HCT116 (cell line): ENCODE measurements at regions not wholly inside any gene's neighbourhood (a gene's known extent, or its start where the extent isn't known, plus 50 kb on each side); places are given as distances from the start of the nearest gene placed in this dataset.

ENCODE experiments used
- ATAC-seq: fragments of 200-7000 bp; cut with Tn5 transposase; 2 replicates; pipeline ENCODE4 v1.9.1; 2020; ENCODE audit warnings: mild to moderate bottlenecking, moderate library complexity
- BruUV-seq: library from RNA; stranded (reverse); fragments of 400-500 nt; replicated peaks from 2 replicates; lab custom pipeline; 2021; lab: Mats Ljungman, UMichigan
- CTCF ChIA-PET: fragments of 300-600 bp; sonication (Branson Sonifier 250); formaldehyde crosslinking; loops from one replicate; lab custom pipeline; 2021; ENCODE audit warnings: antibody characterized with exemption; lab: Charles Lee
- POLR2A ChIA-PET: fragments of 300-600, 350-600 bp; sonication (Branson Sonifier 250); formaldehyde crosslinking; loops from one replicate; lab custom pipeline; 2021; ENCODE audit warnings: antibody characterized with exemption; lab: Charles Lee
- RAD21 ChIA-PET, 2 experiments: fragments of 300-600 bp; sonication (Branson Sonifier 250); formaldehyde crosslinking; loops; one replicate each; lab custom pipeline; 2023; ENCODE audit warnings: low total read pairs in 2 of 2; ENCODE audit not compliant: uncharacterized antibody in 2 of 2, unreplicated experiment in 2 of 2, low non-redundant PET in 1 of 2; lab: Charles Lee
- DNase-seq: peaks from one replicate; pipeline ENCODE4 v3.0.0-alpha.2; 2010; ENCODE audit warnings: low read depth, low spot score
- H2AFZ ChIP-seq: fragments of 200-600 bp; shearing (Covaris generic), sonication (generic); 2 replicates; pipeline ENCODE4 v1.6.1; 2017; ENCODE audit warnings: low read depth, mixed run types, mixed read lengths, antibody characterized with exemption, low read length; ENCODE audit not compliant: poor library complexity, severe bottlenecking
- H3K27ac ChIP-seq: 2 replicates; pipeline ENCODE4 v1.5.1; 2012; ENCODE audit warnings: low read depth, low read length
- H3K27me3 ChIP-seq: fragments of 200-600 bp; sonication (generic); 2 replicates; pipeline ENCODE4 v1.6.1; 2016; ENCODE audit warnings: mixed run types, low read length, mixed read lengths; ENCODE audit not compliant: insufficient read depth
- H3K36me3 ChIP-seq, 2 experiments: fragments of 200-500 bp in 1 of 2; fragments of 200-600 bp in 1 of 2; sonication (Bioruptor generic) in 1 of 2; sonication (generic) in 1 of 2; 2 replicates each; pipeline versions ENCODE4 v1.5.1 to v1.6.1; 2014 to 2016; ENCODE audit warnings: low read length in 2 of 2, inconsistent platforms in 1 of 2, mixed read lengths in 1 of 2, mixed run types in 1 of 2; ENCODE audit not compliant: insufficient read depth in 2 of 2, control insufficient read depth in 1 of 2
- H3K4me1 ChIP-seq, 2 experiments: fragments of 200-600 bp in 1 of 2; sonication (generic) in 1 of 2; 2 replicates each; pipeline versions ENCODE4 v1.5.1 to v1.6.1; 2012 to 2017; ENCODE audit warnings: low read length in 2 of 2, inconsistent platforms in 1 of 2, mild to moderate bottlenecking in 1 of 2, mixed read lengths in 1 of 2, mixed run types in 1 of 2, moderate library complexity in 1 of 2; ENCODE audit not compliant: insufficient read depth in 2 of 2, control insufficient read depth in 1 of 2
- H3K4me2 ChIP-seq: fragments of 200-600 bp; sonication (generic); 2 replicates; pipeline ENCODE4 v1.6.1; 2017; ENCODE audit warnings: mixed run types, low read length, mixed read lengths
- H3K4me3 ChIP-seq, 2 experiments: fragments of 200-600 bp in 1 of 2; sonication (generic) in 1 of 2; replicated peaks in 1 of 2; 2 replicates each; pipeline ENCODE4 v1.5.1; 2011 to 2016; ENCODE audit warnings: low read length in 2 of 2, control low read depth in 1 of 2, low read depth in 1 of 2, mild to moderate bottlenecking in 1 of 2, mixed read lengths in 1 of 2, mixed run types in 1 of 2
- H3K79me2 ChIP-seq: fragments of 200-600 bp; sonication (generic); 2 replicates; pipeline ENCODE4 v1.6.1; 2017; ENCODE audit warnings: mild to moderate bottlenecking, mixed run types, low read length, moderate library complexity, mixed read lengths; ENCODE audit not compliant: insufficient read depth
- H3K9ac ChIP-seq: fragments of 200-600 bp; sonication (generic); 2 replicates; pipeline ENCODE4 v1.6.1; 2016; ENCODE audit warnings: low read length, mixed read lengths
- H3K9me2 ChIP-seq: fragments of 200-600 bp; sonication (generic), shearing (Covaris generic); 2 replicates; pipeline ENCODE4 v1.6.1; 2017; ENCODE audit warnings: mixed run types, mild to moderate bottlenecking, moderate library complexity; ENCODE audit not compliant: insufficient read depth
- H3K9me3 ChIP-seq, 2 experiments: fragments of 200-500 bp in 1 of 2; fragments of 200-600 bp in 1 of 2; sonication (Bioruptor generic) in 1 of 2; sonication (generic) in 1 of 2; 2 replicates each; pipeline ENCODE4 v1.6.1; 2014 to 2017; ENCODE audit warnings: low read length in 2 of 2, mixed read lengths in 2 of 2, inconsistent platforms in 1 of 2, low read depth in 1 of 2, mild to moderate bottlenecking in 1 of 2, mixed run types in 1 of 2, moderate library complexity in 1 of 2; ENCODE audit not compliant: control insufficient read depth in 1 of 2, insufficient read depth in 1 of 2
- H4K20me1 ChIP-seq: fragments of 200-600 bp; sonication (generic), shearing (Covaris generic); 2 replicates; pipeline ENCODE4 v1.6.1; 2017; ENCODE audit warnings: mixed run types, mild to moderate bottlenecking, moderate library complexity; ENCODE audit not compliant: insufficient read depth
- ATF3 ChIP-seq: IDR thresholded peaks from 2 replicates; pipeline ENCODE4 v1.6.1; 2012
- CEBPB ChIP-seq: IDR thresholded peaks from 2 replicates; pipeline ENCODE4 v1.6.1; 2012; ENCODE audit warnings: low read depth
- CTCF ChIP-seq, 3 experiments: fragments of 200-600 bp in 1 of 3; sonication (generic) in 1 of 3; IDR thresholded peaks in 2 of 3; conservative IDR thresholded peaks in 1 of 3; 2 replicates each; pipeline ENCODE4 v1.5.1; 2012 to 2017; ENCODE audit warnings: low read depth in 2 of 3, low read length in 2 of 3, antibody characterized with exemption in 1 of 3, borderline replicate concordance in 1 of 3, control low read depth in 1 of 3, mild to moderate bottlenecking in 1 of 3, mixed read lengths in 1 of 3, mixed run types in 1 of 3, moderate library complexity in 1 of 3; ENCODE audit not compliant: insufficient read depth in 1 of 3
- EGR1 ChIP-seq: IDR thresholded peaks from 2 replicates; pipeline ENCODE4 v1.6.1; 2012; ENCODE audit warnings: low read depth
- ELF1 ChIP-seq: IDR thresholded peaks from 2 replicates; pipeline ENCODE4 v1.6.1; 2012; ENCODE audit warnings: low read depth, borderline replicate concordance
- EZH2 ChIP-seq: fragments of 200-600 bp; sonication (generic); IDR thresholded peaks from 2 replicates; pipeline ENCODE4 v1.6.1; 2017; ENCODE audit warnings: antibody characterized with exemption, mixed run types
- FOSL1 ChIP-seq: IDR thresholded peaks from 2 replicates; pipeline ENCODE4 v1.6.1; 2012; ENCODE audit warnings: low read depth
- MAX ChIP-seq: IDR thresholded peaks from 2 replicates; pipeline ENCODE4 v1.6.1; 2012
- POLR2A ChIP-seq: IDR thresholded peaks from 2 replicates; pipeline ENCODE4 v1.7.0; 2011; ENCODE audit warnings: borderline replicate concordance; ENCODE audit not compliant: insufficient read depth, insufficient read length; ENCODE audit errors: extremely low read depth
- RAD21 ChIP-seq: IDR thresholded peaks from 2 replicates; pipeline ENCODE4 v1.6.1; 2012; ENCODE audit warnings: low read depth, mild to moderate bottlenecking
- REST ChIP-seq: IDR thresholded peaks from 2 replicates; pipeline ENCODE4 v1.6.1; 2012; ENCODE audit warnings: low read depth
- SIN3A ChIP-seq: IDR thresholded peaks from 2 replicates; pipeline ENCODE4 v1.6.1; 2012; ENCODE audit warnings: low read depth
- SP1 ChIP-seq: IDR thresholded peaks from 2 replicates; pipeline ENCODE4 v1.6.1; 2012; ENCODE audit warnings: low read depth
- SRF ChIP-seq: IDR thresholded peaks from 2 replicates; pipeline ENCODE4 v1.6.1; 2012; ENCODE audit warnings: low read depth
- YY1 ChIP-seq: IDR thresholded peaks from 2 replicates; pipeline ENCODE4 v1.6.1; 2011; ENCODE audit warnings: low read length, low read depth, moderate library complexity, mild to moderate bottlenecking; ENCODE audit not compliant: insufficient replicate concordance; ENCODE audit errors: extremely low read depth
- ZBTB33 ChIP-seq: IDR thresholded peaks from 2 replicates; pipeline ENCODE4 v1.6.1; 2011; ENCODE audit warnings: mild to moderate bottlenecking, low read length, moderate library complexity; ENCODE audit not compliant: insufficient replicate concordance; ENCODE audit errors: extremely low read depth
- ZFX ChIP-seq: fragments of 450-650 bp; IDR thresholded peaks from 2 replicates; pipeline ENCODE4 v1.6.1; 2017
- ZNF274 ChIP-seq: fragments of 200-500 bp; sonication (Bioruptor generic); IDR thresholded peaks from 2 replicates; pipeline ENCODE4 v1.6.1; 2014; ENCODE audit warnings: mild to moderate bottlenecking, low read depth, low read length, inconsistent platforms
- intact Hi-C: fragments of 100-400 bp; cut with micrococcal nuclease; formaldehyde crosslinking; loops from 2 replicates; pipeline ENCODE4 v1.10.0; 2022

GRCh38 chr2:228549441-228550007, 368.0 kb upstream of the SPHKAP start:
- ATAC-seq (no peak), DNase-seq (no peak)
- H3K79me2 ChIP-seq: no peaks in the 10 kb centered on the region
- no peak for TF ChIP-seq EGR1
- no peak for TF ChIP-seq ZFX
- no peak for TF ChIP-seq CEBPB
- TF ChIP-seq FOSL1: no peak
- no peak for TF ChIP-seq ZNF274
- no peak for TF ChIP-seq REST
- TF ChIP-seq SP1: no peak
- TF ChIP-seq ZBTB33: no peak
- TF ChIP-seq EZH2: no peak
- TF ChIP-seq SRF: no peak
- no peak for TF ChIP-seq YY1
- no peak for TF ChIP-seq CTCF (IDR thresholded peaks at IDR 0.05 in 2 of 3, conservative IDR thresholded peaks at IDR 0.05 in 1 of 3; ENCODE audit: borderline replicate concordance in 1 of 3, insufficient read depth in 1 of 3, low read depth in 2 of 3, low read length in 2 of 3)
- no peak for TF ChIP-seq MAX
- TF ChIP-seq SIN3A: no peak
- no peak for TF ChIP-seq RAD21
- TF ChIP-seq ELF1: no peak
- TF ChIP-seq ATF3: no peak
- TF ChIP-seq POLR2A: no peak
- intact Hi-C loops: no loop called here
- H3K4me1 ChIP-seq: peaks cover 0 to 6% of the 10 kb centered on the region in 2 experiments; a peak in 1 of 4 replicates
- ChIA-PET POLR2A (no interaction called here), RAD21 (no interaction called here), CTCF (no interaction called here)
- no peak overlapping the region for H3K9ac ChIP-seq
- no peaks in the 10 kb centered on the region for H4K20me1 ChIP-seq
- no peaks in the 10 kb centered on the region for H3K36me3 ChIP-seq
- BruUV-seq: no TSS peak
- H2AFZ ChIP-seq: no peak overlapping the region
- H3K27me3 ChIP-seq: no peaks in the 10 kb centered on the region
- no peak overlapping the region for H3K4me3 ChIP-seq
- no peak overlapping the region for H3K27ac ChIP-seq
- no peak overlapping the region for H3K4me2 ChIP-seq
- H3K9me3 ChIP-seq: peaks cover 0 to 3% of the 10 kb centered on the region in 2 experiments; a peak in 1 of 4 replicates
- H3K9me2 ChIP-seq: no peaks in the 10 kb centered on the region
